ENCODE measurements at regions not wholly inside any gene's neighbourhood (a gene's known extent, or its start where the extent isn't known, plus 50 kb on each side); places are given as distances from the start of the nearest gene placed in this dataset.

DNA sequence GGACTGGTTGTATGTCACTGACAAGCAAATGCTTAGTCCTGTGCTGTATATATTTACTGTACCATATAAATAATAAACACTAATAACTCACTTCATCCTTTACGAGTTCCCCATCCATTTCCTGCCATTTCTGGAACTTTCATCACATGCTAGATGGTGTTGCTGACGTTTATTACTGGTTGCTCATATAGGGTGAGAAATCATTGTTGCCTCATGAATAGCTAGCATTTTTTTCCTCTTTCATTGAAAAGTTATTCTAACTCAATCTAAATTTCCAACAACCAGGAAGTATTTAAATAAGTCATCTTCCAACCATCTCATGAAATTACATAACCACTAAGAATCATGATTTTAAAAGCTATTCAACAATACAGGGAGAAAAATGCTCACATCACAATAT lies 88.6 kb upstream of the RCN1 start:
- no peak for DNase-seq (ENCODE audit: low read depth in 3 of 3)

GRCh38 chr11:31997955-31998354 lies 92.9 kb upstream of the RCN1 start:
- no peak for DNase-seq (ENCODE audit: low read depth in 3 of 3)

- DNase-seq (ENCODE audit: low read depth in 3 of 3): no peak
Observed at GRCh38 chr11:31996159-31996881, 94.6 kb upstream of the RCN1 start.

DNA sequence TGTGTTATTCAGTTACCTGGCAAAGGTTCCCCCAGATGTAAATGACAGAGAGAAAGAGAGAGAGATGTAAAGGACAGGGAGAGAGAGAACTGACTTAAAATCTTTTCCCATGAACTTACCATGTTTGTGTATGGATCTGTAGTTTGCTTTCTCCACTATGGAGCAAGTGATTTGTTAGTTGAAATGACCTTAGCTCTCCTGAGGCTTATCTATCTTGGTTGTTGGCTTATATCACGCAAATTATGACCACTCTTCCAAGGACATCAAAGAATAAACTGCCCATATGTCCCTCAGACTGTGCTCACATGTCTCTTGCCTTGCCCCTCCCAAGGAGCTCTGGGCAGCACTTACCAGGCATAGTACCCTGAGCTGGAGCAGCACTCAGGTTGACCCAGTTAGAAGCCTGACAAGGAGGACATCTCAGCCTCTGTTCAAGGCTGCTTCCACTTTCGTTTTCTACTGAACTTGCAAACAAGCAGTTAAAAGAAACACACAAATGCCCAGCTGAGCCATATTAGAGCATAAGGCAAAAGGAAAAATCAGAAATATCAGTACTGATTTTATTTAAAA lies 95.3 kb upstream of the RCN1 start:
- DNase-seq (ENCODE audit: low read depth in 3 of 3): no peak

DNA sequence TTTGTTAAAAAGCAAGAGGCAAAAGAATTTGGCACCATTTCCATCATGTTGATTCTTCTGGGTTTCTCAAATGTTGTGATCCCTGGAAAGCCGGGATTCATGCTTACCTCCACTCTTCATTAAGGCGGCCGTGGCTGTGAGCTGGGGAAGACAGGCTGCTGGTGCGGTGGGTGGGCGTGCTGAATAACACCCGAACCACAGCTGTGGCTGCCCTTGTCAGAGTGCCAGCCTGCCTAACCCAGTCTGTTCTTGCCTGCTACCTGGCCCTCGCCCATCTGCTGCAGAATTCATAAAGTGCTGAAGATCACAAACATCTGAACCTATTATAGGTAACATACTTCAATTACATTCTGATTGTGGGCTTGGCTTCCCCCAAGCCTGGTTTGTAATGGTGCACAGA lies 95.8 kb upstream of the RCN1 start:
- no peak for DNase-seq (ENCODE audit: low read depth in 3 of 3)

DNA sequence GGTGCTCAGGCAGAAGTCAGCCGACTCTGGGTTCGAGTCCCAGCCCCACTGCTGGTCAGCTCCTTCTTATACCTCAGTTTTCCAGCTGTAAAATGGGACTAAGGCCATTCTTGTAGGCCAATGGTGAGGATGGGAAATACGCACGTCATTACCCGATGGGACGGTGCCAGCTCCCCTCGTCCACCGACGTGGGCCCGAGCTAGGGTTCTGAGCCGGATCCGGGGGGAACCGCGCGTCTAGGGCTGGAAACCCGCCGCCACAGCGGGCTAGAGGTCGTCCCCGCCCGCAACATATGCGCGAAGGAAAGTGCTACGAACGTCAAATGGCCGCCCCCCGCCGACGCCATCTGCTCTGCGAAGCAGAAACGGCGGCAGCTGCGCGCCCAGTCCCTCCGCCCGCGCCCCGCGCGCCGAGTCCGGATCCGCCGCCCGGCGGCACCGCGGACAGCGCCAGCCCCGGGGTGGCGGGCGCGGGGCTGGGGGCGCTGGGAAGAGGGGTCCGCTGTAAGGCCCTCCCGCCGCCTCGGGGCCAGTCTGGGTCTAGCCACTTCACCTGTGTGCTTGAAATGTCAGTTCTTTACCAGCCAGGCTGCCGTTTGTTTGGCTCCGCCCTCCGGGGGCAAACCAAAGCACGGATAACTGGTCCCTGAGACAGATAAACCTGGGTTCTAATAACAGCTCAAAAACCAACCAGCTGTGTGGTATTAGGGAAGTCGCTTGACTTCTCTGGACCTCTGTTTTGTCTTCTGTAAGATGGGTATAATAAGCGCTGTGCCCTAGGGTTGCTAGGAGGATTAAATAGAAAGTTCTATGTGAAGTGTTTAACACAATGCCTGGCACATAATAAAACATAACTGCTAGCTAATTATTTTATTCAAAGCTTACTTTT lies 103.5 kb upstream of the RCN1 start:
- no peak for DNase-seq (ENCODE audit: low read depth in 3 of 3)

DNA sequence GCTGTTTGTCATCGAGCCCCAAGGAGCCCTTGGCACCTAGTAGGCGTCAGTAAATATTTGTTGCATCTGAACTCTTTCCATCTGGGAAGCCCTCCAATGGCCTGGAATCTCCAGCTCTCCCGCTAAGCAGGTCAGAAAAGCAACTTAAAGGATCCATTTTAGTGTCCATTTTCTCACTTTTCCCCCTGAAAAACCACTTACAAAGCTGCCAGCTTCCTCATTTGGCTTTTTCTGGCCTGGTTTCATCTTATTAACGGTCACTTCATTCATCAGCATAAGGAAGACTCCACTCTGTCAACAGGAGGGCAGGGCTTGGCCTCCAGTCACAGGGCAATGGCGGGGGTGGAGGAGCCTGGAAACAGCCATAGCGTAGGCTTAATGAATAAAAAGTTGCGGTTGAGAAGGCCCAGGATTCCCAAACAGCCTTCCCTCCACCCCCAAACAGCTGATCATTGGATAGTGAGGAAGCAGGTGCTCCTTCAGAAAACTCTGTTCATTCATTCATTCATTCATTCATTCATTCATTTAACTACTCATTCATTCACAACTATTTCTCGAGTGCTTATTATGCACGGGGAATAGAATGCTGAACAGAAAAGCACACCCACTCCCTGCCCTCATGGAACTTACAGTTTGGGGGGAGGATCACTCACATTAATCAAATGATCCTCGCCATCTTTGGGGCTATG lies 104.5 kb upstream of the RCN1 start:
- DNase-seq (ENCODE audit: low read depth in 3 of 3): no peak

DNA sequence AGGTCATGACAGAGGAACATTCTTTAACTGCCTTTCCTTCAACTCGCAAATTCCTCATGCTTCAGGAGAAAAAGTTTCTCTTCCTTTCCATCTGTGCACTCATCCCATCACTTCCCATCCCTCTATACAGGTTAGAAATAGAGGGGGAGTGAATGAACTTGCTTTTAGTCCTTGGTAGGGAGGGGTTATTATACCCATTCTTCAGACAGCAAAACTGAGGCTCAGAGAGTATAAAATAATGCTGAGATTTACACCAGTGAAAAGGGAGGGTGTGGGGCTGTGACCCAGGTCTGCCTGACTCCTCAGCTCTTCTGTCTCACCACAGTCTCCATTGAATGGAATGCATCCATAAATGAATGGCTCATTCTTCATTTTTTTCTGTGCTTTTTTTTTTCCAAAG lies 109.4 kb upstream of the RCN1 start:
- DNase-seq (ENCODE audit: low read depth in 3 of 3): no peak

- no peak for DNase-seq (ENCODE audit: low read depth in 3 of 3)
Observed at GRCh38 chr11:31977343-31977742, 113.5 kb upstream of the RCN1 start.

- no peak for DNase-seq (ENCODE audit: low read depth in 3 of 3)
Observed at GRCh38 chr11:31974366-31975136, 116.3 kb upstream of the RCN1 start.

DNA sequence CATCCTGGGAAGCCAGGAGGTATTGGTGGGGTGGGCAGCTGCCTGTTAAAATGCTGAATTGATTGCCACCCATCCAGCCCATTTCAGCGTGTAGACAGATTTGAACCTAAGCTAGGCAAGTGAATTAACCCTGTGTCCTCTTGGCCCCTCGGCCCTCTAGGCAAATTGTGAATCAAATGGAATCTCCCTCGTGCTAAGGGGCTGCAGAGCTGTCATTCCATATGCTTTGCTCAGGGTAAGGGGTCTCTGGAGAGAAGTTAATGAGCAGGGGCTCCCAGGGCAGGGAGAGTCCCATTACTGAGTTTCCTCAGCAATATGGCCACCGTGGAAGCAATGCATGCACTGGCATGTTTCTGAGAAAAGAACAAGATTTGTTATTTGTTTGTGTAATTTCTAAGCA lies 117.7 kb upstream of the RCN1 start:
- no peak for DNase-seq (ENCODE audit: low read depth in 3 of 3)

GRCh38 chr11:31972623-31973022 lies 118.3 kb upstream of the RCN1 start:
- no peak for DNase-seq (ENCODE audit: low read depth in 3 of 3)

DNA sequence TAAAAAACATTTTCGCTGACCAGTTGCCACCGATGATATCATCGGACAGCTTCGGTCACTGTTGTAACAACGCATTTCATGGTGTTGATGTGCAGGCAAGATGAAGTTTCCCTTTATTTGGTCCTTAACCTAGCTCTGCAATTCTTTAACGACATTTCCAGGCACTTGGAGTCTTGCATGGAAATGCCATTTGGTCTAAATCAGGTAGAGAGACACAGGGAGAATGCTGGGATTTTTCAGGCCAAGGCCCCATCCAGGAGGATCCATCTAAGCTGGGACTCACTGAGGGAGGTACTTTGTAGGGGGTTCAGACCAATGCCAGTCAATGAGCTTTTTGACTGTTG lies 121.5 kb upstream of the RCN1 start:
- no peak for DNase-seq (ENCODE audit: low read depth in 3 of 3)

- no peak for DNase-seq (ENCODE audit: low read depth in 3 of 3)
Observed at GRCh38 chr11:31968461-31969358, 122.2 kb upstream of the RCN1 start.

DNA sequence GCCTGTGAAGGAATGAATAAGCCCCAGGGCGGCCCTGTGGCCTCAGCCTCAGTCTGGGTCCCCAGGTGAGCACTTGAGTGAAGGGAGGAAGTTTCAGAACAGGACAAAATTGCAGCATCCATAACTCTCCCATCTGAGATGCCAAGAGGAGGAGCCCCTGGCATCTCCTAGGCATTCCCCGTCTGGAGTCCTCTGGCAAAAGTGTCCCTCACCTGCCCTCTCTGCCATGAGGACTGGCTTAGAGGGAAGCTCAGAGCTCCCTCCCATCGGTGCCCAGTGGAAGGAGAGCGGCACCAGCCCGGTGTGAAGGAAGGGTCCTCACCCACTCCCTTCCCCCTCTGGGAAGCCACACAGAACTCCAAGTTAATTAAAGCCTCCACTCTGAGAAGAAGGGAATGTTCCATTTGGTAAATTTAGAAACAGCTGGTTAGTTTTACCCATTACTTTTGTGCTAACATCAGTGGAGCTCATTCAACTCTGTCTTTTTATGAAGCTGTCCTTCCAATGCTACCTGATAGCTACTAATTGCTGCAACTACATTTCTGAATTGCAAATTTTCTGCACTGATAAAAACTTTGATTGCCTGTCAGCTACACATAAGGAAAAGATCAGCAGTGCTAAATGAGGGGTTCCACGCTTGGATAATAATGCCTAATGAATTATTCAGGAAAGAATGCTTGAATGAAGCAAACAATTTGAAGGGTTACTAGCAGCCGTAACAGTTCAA lies 123.3 kb upstream of the RCN1 start:
- no peak for DNase-seq (ENCODE audit: low read depth in 3 of 3)

- no peak for DNase-seq (ENCODE audit: low read depth in 3 of 3)
Observed at GRCh38 chr11:31966846-31967245, 124.0 kb upstream of the RCN1 start.

GRCh38 chr11:31964181-31964580 lies 126.7 kb upstream of the RCN1 start:
- DNase-seq (ENCODE audit: low read depth in 3 of 3): no peak

GRCh38 chr11:31960126-31960525 lies 130.7 kb upstream of the RCN1 start:
- DNase-seq (ENCODE audit: low read depth in 3 of 3): no peak

- DNase-seq (ENCODE audit: low read depth in 3 of 3): no peak
Observed at GRCh38 chr11:31959716-31960115, 131.2 kb upstream of the RCN1 start.

Measured in stimulated activated CD4-positive, alpha-beta T cell treated with anti-CD3 and anti-CD28 coated beads, TNF-alpha, amount 100 ng/mL, for 48 hours (primary cell).